H1 (cell line): ENCODE measurements at regions not wholly inside any gene's neighbourhood (a gene's known extent, or its start where the extent isn't known, plus 50 kb on each side); places are given as distances from the start of the nearest gene placed in this dataset.

Experiments
- CTCF ChIA-PET: fragments of 300-600 bp; sonication (Branson Sonifier 250); formaldehyde crosslinking; loops from one replicate; lab custom pipeline; 2021; ENCODE audit not compliant: partially characterized antibody; lab: Charles Lee
- POLR2A ChIA-PET: fragments of 300-600 bp; sonication (Branson Sonifier 250); formaldehyde crosslinking; loops from one replicate; lab custom pipeline; 2021; ENCODE audit warnings: inconsistent platforms; ENCODE audit not compliant: partially characterized antibody; lab: Charles Lee
- DNase-seq, 2 experiments: peaks; one replicate each; pipeline versions ENCODE4 v3.0.0 to v3.0.0-alpha.2; 2010 to 2022; ENCODE audit warnings: low spot score in 2 of 2, low read depth in 1 of 2, mixed read lengths in 1 of 2
- FAIRE-seq: peaks from 2 replicates; lab custom pipeline; 2011; peaks lifted over from hg19 to GRCh38; lab: Jason Lieb, UNC
- H2AFZ ChIP-seq: 2 replicates; pipeline ENCODE4 v1.8.1; 2012; ENCODE audit warnings: low read length, inconsistent platforms
- H2AK5ac ChIP-seq: 2 replicates; pipeline ENCODE4 v1.6.1; 2013; ENCODE audit warnings: low read depth, low read length
- H2BK120ac ChIP-seq: replicated peaks from 2 replicates; pipeline ENCODE3; 2013; ENCODE audit warnings: low read depth, low read length, inconsistent platforms
- H2BK12ac ChIP-seq: 2 replicates; pipeline ENCODE4 v1.6.1; 2013; ENCODE audit warnings: low read depth, low read length
- H2BK15ac ChIP-seq: 2 replicates; pipeline ENCODE4 v1.6.1; 2013; ENCODE audit warnings: low read length
- H2BK20ac ChIP-seq: 2 replicates; pipeline ENCODE4 v1.6.1; 2013; ENCODE audit warnings: low read length
- H2BK5ac ChIP-seq: 2 replicates; pipeline ENCODE4 v1.6.1; 2013; ENCODE audit warnings: low read depth, low read length
- H3K14ac ChIP-seq: 2 replicates; pipeline ENCODE4 v1.6.1; 2013; ENCODE audit warnings: inconsistent platforms; ENCODE audit not compliant: insufficient read length
- H3K18ac ChIP-seq: 2 replicates; pipeline ENCODE4 v1.6.1; 2013; ENCODE audit warnings: low read length; ENCODE audit errors: extremely low read depth
- H3K23ac ChIP-seq: 2 replicates; pipeline ENCODE4 v1.6.1; 2013; ENCODE audit warnings: inconsistent platforms; ENCODE audit not compliant: insufficient read length
- H3K23me2 ChIP-seq: 2 replicates; pipeline ENCODE4 v1.6.1; 2013; ENCODE audit warnings: low read depth, low read length
- H3K27ac ChIP-seq: 2 replicates; pipeline ENCODE4 v1.6.1; 2011; ENCODE audit warnings: low read depth, low read length, inconsistent platforms
- H3K27me3 ChIP-seq, 4 experiments: replicated peaks in 1 of 4; 1 replicate in 1 of 4; 2 replicates in 3 of 4; pipeline versions ENCODE4 v1.6.1 to v1.8.1; 2011 to 2013; ENCODE audit warnings: low read length in 3 of 4, mild to moderate bottlenecking in 3 of 4, inconsistent platforms in 2 of 4, mixed read lengths in 2 of 4, moderate library complexity in 1 of 4; ENCODE audit not compliant: control insufficient read depth in 3 of 4, insufficient read depth in 3 of 4; ENCODE audit errors: extremely low read depth in 1 of 4
- H3K36me3 ChIP-seq, 4 experiments: 2 replicates each; pipeline versions ENCODE4 v1.6.1 to v1.8.1; 2011 to 2013; ENCODE audit warnings: mild to moderate bottlenecking in 4 of 4, low read length in 3 of 4, moderate library complexity in 2 of 4, control low read depth in 1 of 4, inconsistent platforms in 1 of 4; ENCODE audit not compliant: insufficient read depth in 4 of 4, control insufficient read depth in 2 of 4
- H3K4ac ChIP-seq: replicated peaks from 2 replicates; pipeline ENCODE3; 2013; ENCODE audit warnings: low read length, low read depth, mixed read lengths, inconsistent platforms; ENCODE audit not compliant: insufficient read length
- H3K4me1 ChIP-seq, 4 experiments: replicated peaks in 1 of 4; 1 replicate in 1 of 4; 2 replicates in 3 of 4; pipeline versions ENCODE4 v1.6.1 to v1.8.1; 2011 to 2013; ENCODE audit warnings: low read length in 3 of 4, inconsistent platforms in 2 of 4, mixed read lengths in 1 of 4; ENCODE audit not compliant: insufficient read depth in 4 of 4, control insufficient read depth in 3 of 4
- H3K4me2 ChIP-seq, 2 experiments: 2 replicates each; pipeline versions ENCODE4 v1.6.1 to v1.8.1; 2011 to 2013; ENCODE audit warnings: low read depth in 2 of 2, low read length in 2 of 2, control low read depth in 1 of 2, inconsistent platforms in 1 of 2, mild to moderate bottlenecking in 1 of 2; ENCODE audit not compliant: insufficient read depth in 1 of 2
- H3K4me3 ChIP-seq, 4 experiments: fragments of 200-600, 300-600 bp in 1 of 4; sonication (generic), shearing (Covaris generic), sonication (Bioruptor Twin) in 1 of 4; 2 replicates each; pipeline versions ENCODE4 v1.5.1 to v1.8.1; 2011 to 2016; ENCODE audit warnings: low read length in 4 of 4, low read depth in 3 of 4, control low read depth in 2 of 4, inconsistent platforms in 2 of 4, mild to moderate bottlenecking in 2 of 4, mixed read lengths in 1 of 4, moderate library complexity in 1 of 4; ENCODE audit not compliant: insufficient read depth in 2 of 4; ENCODE audit errors: extremely low read depth in 1 of 4
- H3K56ac ChIP-seq: replicated peaks from 2 replicates; pipeline ENCODE3; 2013; ENCODE audit warnings: low read depth, mild to moderate bottlenecking, mixed read lengths, low read length, inconsistent platforms; ENCODE audit not compliant: insufficient read length
- H3K79me1 ChIP-seq: 2 replicates; pipeline ENCODE4 v1.6.1; 2013; ENCODE audit warnings: low read depth, low read length, control low read depth
- H3K79me2 ChIP-seq, 2 experiments: 2 replicates each; pipeline versions ENCODE4 v1.6.1 to v1.8.1; 2012 to 2013; ENCODE audit warnings: low read length in 2 of 2, mild to moderate bottlenecking in 2 of 2, inconsistent platforms in 1 of 2; ENCODE audit not compliant: insufficient read depth in 2 of 2, control insufficient read depth in 1 of 2
- H3K9ac ChIP-seq, 4 experiments: replicated peaks in 1 of 4; 1 replicate in 1 of 4; 2 replicates in 3 of 4; pipeline versions ENCODE4 v1.6.1 to v1.8.1; 2011 to 2013; ENCODE audit warnings: low read depth in 3 of 4, low read length in 3 of 4, control low read depth in 2 of 4, mild to moderate bottlenecking in 2 of 4, moderate library complexity in 2 of 4, inconsistent platforms in 1 of 4; ENCODE audit errors: extremely low read depth in 1 of 4
- H3K9me3 ChIP-seq, 2 experiments: 2 replicates each; pipeline versions ENCODE4 v1.6.1 to v1.8.1; 2012 to 2013; ENCODE audit warnings: mild to moderate bottlenecking in 2 of 2, moderate library complexity in 2 of 2, control low read depth in 1 of 2, inconsistent platforms in 1 of 2, low read depth in 1 of 2, low read length in 1 of 2, mixed read lengths in 1 of 2; ENCODE audit not compliant: insufficient read depth in 2 of 2
- H4K20me1 ChIP-seq, 2 experiments: replicated peaks in 1 of 2; 2 replicates each; pipeline versions ENCODE3 to v1.8.1; 2011 to 2013; ENCODE audit warnings: inconsistent platforms in 2 of 2, low read length in 2 of 2, mild to moderate bottlenecking in 1 of 2; ENCODE audit not compliant: insufficient read depth in 2 of 2, control insufficient read depth in 1 of 2
- H4K5ac ChIP-seq: 2 replicates; pipeline ENCODE4 v1.6.1; 2013; ENCODE audit warnings: low read length, low read depth, mixed read lengths, inconsistent platforms; ENCODE audit not compliant: insufficient read length
- H4K8ac ChIP-seq: 2 replicates; pipeline ENCODE4 v1.8.0; 2013; ENCODE audit warnings: mild to moderate bottlenecking, moderate library complexity, low read length, inconsistent platforms; ENCODE audit not compliant: insufficient read depth; ENCODE audit errors: extremely low read depth
- H4K91ac ChIP-seq: replicated peaks from 2 replicates; pipeline ENCODE3; 2013; ENCODE audit warnings: low read length, mixed read lengths, inconsistent platforms; ENCODE audit not compliant: insufficient read length
- PHF8 ChIP-seq: fragments of 200-600 bp; sonication (generic); conservative IDR thresholded peaks from 2 replicates; pipeline ENCODE4 v1.7.1; 2012; ENCODE audit warnings: low read depth, mild to moderate bottlenecking, inconsistent platforms, low read length, moderate library complexity
- RXRA ChIP-seq: IDR thresholded peaks from 2 replicates; pipeline ENCODE4 v1.6.1; 2011; ENCODE audit warnings: low read depth, mild to moderate bottlenecking, low read length, moderate library complexity; ENCODE audit not compliant: insufficient read depth
- SP2 ChIP-seq: IDR thresholded peaks from 2 replicates; pipeline ENCODE4 v1.6.1; 2012; ENCODE audit warnings: mild to moderate bottlenecking, low read length, inconsistent platforms
- SP4 ChIP-seq: IDR thresholded peaks from 2 replicates; pipeline ENCODE4 v1.6.1; 2012; ENCODE audit warnings: low read length, inconsistent platforms
- WGBS, 2 experiments: shearing (Covaris generic) in 1 of 2; methylation state at CpG; one replicate each; pipeline versions ENCODE4 v1.1.6 to v1.1.7; 2013 to 2015; ENCODE audit warnings: low lambda C conversion rate in 2 of 2, mixed read lengths in 2 of 2, inconsistent platforms in 1 of 2, low coverage in 1 of 2, missing lambda C conversion rate in 1 of 2; ENCODE audit not compliant: insufficient replicate concordance in 2 of 2, insufficient coverage in 1 of 2, insufficient read length in 1 of 2; ENCODE audit errors: extremely low coverage in 1 of 2, missing lambda C conversion rate in 1 of 2; 5-methylcytosine and 5-hydroxymethylcytosine counted together

DNA sequence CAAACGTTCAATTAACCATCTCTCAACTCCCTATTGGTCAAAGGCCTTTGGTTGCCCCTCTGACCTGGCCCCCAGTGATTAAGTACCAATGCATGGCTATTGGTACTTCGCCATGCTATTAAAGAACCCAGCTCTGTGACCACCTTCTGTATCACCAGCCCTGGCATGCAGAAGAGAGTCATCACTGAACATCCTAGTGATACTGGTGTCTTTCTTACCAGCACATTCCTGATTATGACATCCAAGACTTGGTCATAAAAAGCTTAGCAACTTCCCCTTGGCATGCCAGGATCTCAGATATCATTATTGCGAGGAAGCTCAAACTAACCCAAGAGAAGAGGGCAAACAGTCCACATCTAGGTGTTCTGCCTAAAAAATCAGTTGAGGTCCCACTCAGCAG, 122.3 kb upstream of the OTUD4 start:
- FAIRE-seq = no peak

More for the DNA sequence above, 122.3 kb upstream of the OTUD4 start:
- no peak overlapping the region for H2BK15ac ChIP-seq
- no peak for DNase-seq
- no peak overlapping the region for H3K4ac ChIP-seq
- TF ChIP-seq PHF8 (no peak), SP2 (no peak), RXRA (no peak), SP4 (no peak)
- POLR2A ChIA-PET = no interaction called here
- H2BK120ac ChIP-seq = no peak overlapping the region
- no peaks in the 10 kb centered on the region for H3K9me3 ChIP-seq
- no peaks in the 10 kb centered on the region for H4K20me1 ChIP-seq
- H2BK20ac ChIP-seq = no peak overlapping the region
- H2BK12ac ChIP-seq = no peak overlapping the region
- peaks cover 0 to 1% (median 0%) of the 10 kb centered on the region in 4 experiments; a peak in 1 of 7 replicates for H3K27me3 ChIP-seq
- H3K9ac ChIP-seq = no peak overlapping the region
- CTCF ChIA-PET = no interaction called here
- H4K8ac ChIP-seq = no peak overlapping the region
- H4K5ac ChIP-seq = no peak overlapping the region
- H3K4me1 ChIP-seq = no peaks in the 10 kb centered on the region
- no peaks in the 10 kb centered on the region for H3K79me2 ChIP-seq
- no peak overlapping the region for H3K27ac ChIP-seq
- no peak overlapping the region for H4K91ac ChIP-seq
- H2AK5ac ChIP-seq = no peak overlapping the region
- WGBS, 2 experiments = 87% methylated on average over 3 of the region's 3 CpGs; no CpG with 5 or more reads in 1 of the 2 experiments
- H3K4me3 ChIP-seq = no peak overlapping the region
- no peak overlapping the region for H2BK5ac ChIP-seq
- no peak overlapping the region for H3K14ac ChIP-seq
- no peak overlapping the region for H2AFZ ChIP-seq
- no peak overlapping the region for H3K4me2 ChIP-seq
- H3K36me3 ChIP-seq = no peaks in the 10 kb centered on the region
- H3K23ac ChIP-seq = no peak overlapping the region
- no peak overlapping the region for H3K56ac ChIP-seq
- no peak overlapping the region for H3K18ac ChIP-seq
- no peaks in the 10 kb centered on the region for H3K23me2 ChIP-seq
- no peaks in the 10 kb centered on the region for H3K79me1 ChIP-seq
